Gastroesophageal sphincter (tissue), 3 donors: ENCODE measurements at regions not wholly inside any gene's neighbourhood (a gene's known extent, or its start where the extent isn't known, plus 50 kb on each side); places are given as distances from the start of the nearest gene placed in this dataset.

Experiments used
- EP300 ChIP-seq: sonication (generic); formaldehyde crosslinking; IDR thresholded peaks from one replicate; pipeline ENCODE4 v1.6.1; 2017; ENCODE audit warnings: antibody characterized with exemption, mild to moderate bottlenecking
- POLR2A ChIP-seq, 2 donors: fragments of 450-650 bp; IDR thresholded peaks; one replicate each; pipeline ENCODE4 v1.6.1; 2017; ENCODE audit warnings: antibody characterized with exemption in 2 of 2, mild to moderate bottlenecking in 2 of 2, moderate library complexity in 1 of 2
- POLR2AphosphoS5 ChIP-seq: sonication (generic); formaldehyde crosslinking; IDR thresholded peaks from one replicate; pipeline ENCODE4 v1.6.1; 2017; ENCODE audit warnings: antibody characterized with exemption
- TF ChIP-seq, protein P1 (sequence below), 4 experiments: fragments of 200-600 bp in 2 of 4; fragments of 450-650 bp in 2 of 4; sonication (generic) in 1 of 4; IDR thresholded peaks; one replicate each; pipeline ENCODE4 v1.5.1; 2017 to 2019; ENCODE audit warnings: antibody characterized with exemption in 4 of 4, mild to moderate bottlenecking in 2 of 4, moderate library complexity in 2 of 4

DNA sequence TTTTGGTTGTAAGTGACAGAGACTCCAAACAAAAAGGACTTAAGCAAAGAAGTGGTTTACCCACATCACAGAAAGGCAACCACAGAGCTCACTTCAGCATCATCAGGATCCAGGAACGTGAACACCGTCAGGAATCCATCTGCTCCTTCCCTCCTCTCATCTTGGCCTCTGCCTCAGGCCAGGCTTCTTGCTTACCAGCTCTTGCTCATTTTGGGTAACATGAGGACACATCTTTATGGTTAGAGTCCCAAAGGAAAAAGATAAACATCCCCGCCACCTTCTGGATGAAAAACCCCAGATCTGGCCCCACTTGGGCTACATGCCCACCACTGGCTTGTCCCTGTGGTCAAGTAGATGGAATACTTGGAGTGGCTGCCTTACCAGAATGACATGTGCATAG is 176.8 kb upstream of the RPL34 start:
- TF ChIP-seq POLR2A (IDR thresholded peaks at IDR 0.05), result no peak
- TF ChIP-seq, protein P1, sequence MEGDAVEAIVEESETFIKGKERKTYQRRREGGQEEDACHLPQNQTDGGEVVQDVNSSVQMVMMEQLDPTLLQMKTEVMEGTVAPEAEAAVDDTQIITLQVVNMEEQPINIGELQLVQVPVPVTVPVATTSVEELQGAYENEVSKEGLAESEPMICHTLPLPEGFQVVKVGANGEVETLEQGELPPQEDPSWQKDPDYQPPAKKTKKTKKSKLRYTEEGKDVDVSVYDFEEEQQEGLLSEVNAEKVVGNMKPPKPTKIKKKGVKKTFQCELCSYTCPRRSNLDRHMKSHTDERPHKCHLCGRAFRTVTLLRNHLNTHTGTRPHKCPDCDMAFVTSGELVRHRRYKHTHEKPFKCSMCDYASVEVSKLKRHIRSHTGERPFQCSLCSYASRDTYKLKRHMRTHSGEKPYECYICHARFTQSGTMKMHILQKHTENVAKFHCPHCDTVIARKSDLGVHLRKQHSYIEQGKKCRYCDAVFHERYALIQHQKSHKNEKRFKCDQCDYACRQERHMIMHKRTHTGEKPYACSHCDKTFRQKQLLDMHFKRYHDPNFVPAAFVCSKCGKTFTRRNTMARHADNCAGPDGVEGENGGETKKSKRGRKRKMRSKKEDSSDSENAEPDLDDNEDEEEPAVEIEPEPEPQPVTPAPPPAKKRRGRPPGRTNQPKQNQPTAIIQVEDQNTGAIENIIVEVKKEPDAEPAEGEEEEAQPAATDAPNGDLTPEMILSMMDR (IDR thresholded peaks at IDR 0.05), result no peak
- no peak for TF ChIP-seq POLR2AphosphoS5
- no peak for TF ChIP-seq EP300
